ENCODE measurements at regions not wholly inside any gene's neighbourhood (a gene's known extent, or its start where the extent isn't known, plus 50 kb on each side); places are given as distances from the start of the nearest gene placed in this dataset.
"Not testable (repeated sequence)": the region's sequence is repeated elsewhere in the genome, so short reads cannot be mapped to it uniquely, and the experiment has no call there.

- CTCF ChIA-PET, result no interaction called here
- ATAC-seq, result no peak
- H3K4me1 Mint-ChIP-seq, result no peaks in the 10 kb centered on the region
Measured at GRCh38 chr14:82905762-82906161, 1372.1 kb upstream of the SEL1L start.

GRCh38 chr14:82911930-82912329 is 1378.3 kb upstream of the SEL1L start:
- no peak for DNase-seq
- H3K4me3 Mint-ChIP-seq, result no peak overlapping the region
- CTCF ChIA-PET, result no interaction called here

More at GRCh38 chr14:82905762-82906161, 1372.1 kb upstream of the SEL1L start:
- Mint-ChIP-seq H3K27ac (no peak overlapping the region), H3K9me3 (ENCODE audit: low read depth) (peaks cover 19% of the 10 kb centered on the region), H3K36me3 (no peaks in the 10 kb centered on the region), H3K4me3 (no peak overlapping the region), H3K27me3 (no peaks in the 10 kb centered on the region)
- DNase-seq, result no peak

GRCh38 chr14:82913396-82913795 is 1379.7 kb upstream of the SEL1L start:
- Mint-ChIP-seq H3K9me3 (ENCODE audit: low read depth) (peaks cover 13% of the 10 kb centered on the region), H3K36me3 (no peaks in the 10 kb centered on the region), H3K27me3 (no peaks in the 10 kb centered on the region), H3K4me1 (no peaks in the 10 kb centered on the region), H3K4me3 (no peak overlapping the region), H3K27ac (no peak overlapping the region)
- CTCF ChIA-PET, result no interaction called here
- no peak for ATAC-seq
- DNase-seq, result no peak

More at GRCh38 chr14:82911930-82912329, 1378.3 kb upstream of the SEL1L start:
- H3K4me1 Mint-ChIP-seq, result no peaks in the 10 kb centered on the region
- peaks cover 17% of the 10 kb centered on the region for H3K9me3 Mint-ChIP-seq (ENCODE audit: low read depth)
- no peak for ATAC-seq
- H3K27me3 Mint-ChIP-seq, result no peaks in the 10 kb centered on the region
- H3K27ac Mint-ChIP-seq, result no peak overlapping the region
- no peaks in the 10 kb centered on the region for H3K36me3 Mint-ChIP-seq

- Mint-ChIP-seq H3K4me1 (no peaks in the 10 kb centered on the region), H3K27ac (no peak overlapping the region), H3K36me3 (no peaks in the 10 kb centered on the region), H3K4me3 (no peak overlapping the region), H3K27me3 (no peaks in the 10 kb centered on the region), H3K9me3 (ENCODE audit: low read depth) (peaks cover 16% of the 10 kb centered on the region)
- no peak for ATAC-seq
- CTCF ChIA-PET, result no interaction called here
- no peak for DNase-seq
Measured at GRCh38 chr14:82915381-82915780, 1381.7 kb upstream of the SEL1L start.

GRCh38 chr14:82935691-82936090 is 1402.0 kb upstream of the SEL1L start:
- H3K27me3 Mint-ChIP-seq, result no peaks in the 10 kb centered on the region
- H3K4me1 Mint-ChIP-seq, result no peaks in the 10 kb centered on the region
- DNase-seq (no peak), ATAC-seq (no peak)
- H3K27ac Mint-ChIP-seq, result no peak overlapping the region
- no peak overlapping the region for H3K4me3 Mint-ChIP-seq
- CTCF ChIA-PET, result no interaction called here
- H3K9me3 Mint-ChIP-seq (ENCODE audit: low read depth), result no peaks in the 10 kb centered on the region
- no peaks in the 10 kb centered on the region for H3K36me3 Mint-ChIP-seq

- H3K4me3 Mint-ChIP-seq, result no peak overlapping the region
- H3K27me3 Mint-ChIP-seq, result no peaks in the 10 kb centered on the region
- CTCF ChIA-PET, result no interaction called here
- H3K4me1 Mint-ChIP-seq, result no peaks in the 10 kb centered on the region
- H3K27ac Mint-ChIP-seq, result no peak overlapping the region
- H3K36me3 Mint-ChIP-seq, result no peaks in the 10 kb centered on the region
- DNase-seq, result no peak
- peaks cover 7% of the 10 kb centered on the region for H3K9me3 Mint-ChIP-seq (ENCODE audit: low read depth)
- no peak for ATAC-seq
Measured at GRCh38 chr14:82951171-82951570, 1417.5 kb upstream of the SEL1L start.

- CTCF ChIA-PET, result no interaction called here
- Mint-ChIP-seq H3K4me3 (no peak overlapping the region), H3K4me1 (no peaks in the 10 kb centered on the region), H3K27me3 (no peaks in the 10 kb centered on the region), H3K9me3 (ENCODE audit: low read depth) (peaks cover 3% of the 10 kb centered on the region), H3K36me3 (no peaks in the 10 kb centered on the region), H3K27ac (no peak overlapping the region)
- no peak for ATAC-seq
- DNase-seq, result no peak
Measured at GRCh38 chr14:82963756-82964155, 1430.1 kb upstream of the SEL1L start.

- no peak for ATAC-seq
- Mint-ChIP-seq H3K4me1 (no peaks in the 10 kb centered on the region), H3K27me3 (no peaks in the 10 kb centered on the region), H3K9me3 (ENCODE audit: low read depth) (peaks cover 10% of the 10 kb centered on the region), H3K4me3 (no peak overlapping the region), H3K27ac (no peak overlapping the region), H3K36me3 (no peaks in the 10 kb centered on the region)
- no peak for DNase-seq
- CTCF ChIA-PET, result no interaction called here
Measured at GRCh38 chr14:82987502-82988124, 1454.0 kb upstream of the SEL1L start.

GRCh38 chr14:82994547-82994946 is 1460.9 kb upstream of the SEL1L start:
- H3K27ac Mint-ChIP-seq; H3K4me1 Mint-ChIP-seq; H3K4me3 Mint-ChIP-seq; CTCF ChIA-PET; ATAC-seq; DNase-seq; H3K36me3 Mint-ChIP-seq; H3K9me3 Mint-ChIP-seq (ENCODE audit: low read depth); H3K27me3 Mint-ChIP-seq: not testable (repeated sequence)

- Mint-ChIP-seq H3K4me1 (no peaks in the 10 kb centered on the region), H3K4me3 (no peak overlapping the region), H3K36me3 (no peaks in the 10 kb centered on the region), H3K27ac (no peak overlapping the region), H3K9me3 (ENCODE audit: low read depth) (peaks cover 5% of the 10 kb centered on the region), H3K27me3 (no peaks in the 10 kb centered on the region)
- ATAC-seq (no peak), DNase-seq (no peak)
- CTCF ChIA-PET, result no interaction called here
Measured at GRCh38 chr14:82999802-83000201, 1466.1 kb upstream of the SEL1L start.

GRCh38 chr14:83004456-83005006 is 1470.9 kb upstream of the SEL1L start:
- no peak overlapping the region for H3K4me3 Mint-ChIP-seq
- H3K4me1 Mint-ChIP-seq, result no peaks in the 10 kb centered on the region
- CTCF ChIA-PET, result no interaction called here
- no peak overlapping the region for H3K27ac Mint-ChIP-seq
- no peaks in the 10 kb centered on the region for H3K36me3 Mint-ChIP-seq
- no peak for DNase-seq
- ATAC-seq, result no peak
- H3K27me3 Mint-ChIP-seq, result no peaks in the 10 kb centered on the region
- peaks cover 16% of the 10 kb centered on the region for H3K9me3 Mint-ChIP-seq (ENCODE audit: low read depth)

- Mint-ChIP-seq H3K9me3 (ENCODE audit: low read depth) (peaks cover 16% of the 10 kb centered on the region), H3K4me3 (no peak overlapping the region), H3K4me1 (no peaks in the 10 kb centered on the region), H3K27ac (no peak overlapping the region), H3K27me3 (no peaks in the 10 kb centered on the region), H3K36me3 (no peaks in the 10 kb centered on the region)
- ATAC-seq, result no peak
- CTCF ChIA-PET, result no interaction called here
- DNase-seq, result no peak
Measured at GRCh38 chr14:83006121-83006670, 1472.5 kb upstream of the SEL1L start.

GRCh38 chr14:83007052-83007451 is 1473.4 kb upstream of the SEL1L start:
- ATAC-seq, H3K4me1 Mint-ChIP-seq, H3K4me3 Mint-ChIP-seq, H3K27ac Mint-ChIP-seq, H3K27me3 Mint-ChIP-seq, H3K36me3 Mint-ChIP-seq, DNase-seq, CTCF ChIA-PET: not testable (repeated sequence)
- peaks cover 19% of the 10 kb centered on the region for H3K9me3 Mint-ChIP-seq (ENCODE audit: low read depth)

- no peak for ATAC-seq
- no peak for DNase-seq
- H3K36me3 Mint-ChIP-seq, result no peaks in the 10 kb centered on the region
- no peaks in the 10 kb centered on the region for H3K4me1 Mint-ChIP-seq
- H3K4me3 Mint-ChIP-seq, result no peak overlapping the region
- H3K9me3 Mint-ChIP-seq (ENCODE audit: low read depth), result peaks cover 19% of the 10 kb centered on the region
- no peak overlapping the region for H3K27ac Mint-ChIP-seq
- no peaks in the 10 kb centered on the region for H3K27me3 Mint-ChIP-seq
- CTCF ChIA-PET, result no interaction called here
Measured at GRCh38 chr14:83007641-83008225, 1474.1 kb upstream of the SEL1L start.

All from activated CD8-positive, alpha-beta memory T cell treated with anti-CD3 and anti-CD28 coated beads, Interleukin-2, amount 10 ng/mL, durations not matched to agents 7 days and 5 days (primary cell).